ENCODE measurements at regions not wholly inside any gene's neighbourhood (a gene's known extent, or its start where the extent isn't known, plus 50 kb on each side); places are given as distances from the start of the nearest gene placed in this dataset.

GRCh38 chr10:10818082-10818481 lies 199.6 kb upstream of the CELF2 start:
- no peak for DNase-seq (ENCODE audit: low read depth)

- DNase-seq (ENCODE audit: low read depth): no peak
These were observed 198.3 kb upstream of the CELF2 start for GRCh38 chr10:10819206-10819856.

- DNase-seq (ENCODE audit: low read depth): no peak
These were observed 195.7 kb upstream of the CELF2 start for GRCh38 chr10:10821926-10822325.

- DNase-seq (ENCODE audit: low read depth): no peak
These were observed 193.0 kb upstream of the CELF2 start for GRCh38 chr10:10824591-10825148.

GRCh38 chr10:10826125-10826524 lies 191.5 kb upstream of the CELF2 start:
- DNase-seq (ENCODE audit: low read depth): no peak

GRCh38 chr10:10828623-10829022 lies 189.0 kb upstream of the CELF2 start:
- no peak for DNase-seq (ENCODE audit: low read depth)

GRCh38 chr10:10829576-10829975 lies 188.1 kb upstream of the CELF2 start:
- no peak for DNase-seq (ENCODE audit: low read depth)

- DNase-seq (ENCODE audit: low read depth): no peak
These were observed 187.2 kb upstream of the CELF2 start for GRCh38 chr10:10830293-10830986.

- DNase-seq (ENCODE audit: low read depth): no peak
These were observed 186.6 kb upstream of the CELF2 start for GRCh38 chr10:10831085-10831484.

- DNase-seq (ENCODE audit: low read depth): no peak
These were observed 183.7 kb upstream of the CELF2 start for GRCh38 chr10:10833955-10834354.

- DNase-seq (ENCODE audit: low read depth): no peak
These were observed 173.4 kb upstream of the CELF2 start for GRCh38 chr10:10844251-10844650.

- no peak for DNase-seq (ENCODE audit: low read depth)
These were observed 172.5 kb upstream of the CELF2 start for GRCh38 chr10:10845185-10845584.

GRCh38 chr10:10845826-10846503 lies 171.7 kb upstream of the CELF2 start:
- DNase-seq (ENCODE audit: low read depth): no peak

GRCh38 chr10:10846504-10846900 lies 171.2 kb upstream of the CELF2 start:
- no peak for DNase-seq (ENCODE audit: low read depth)

GRCh38 chr10:10847387-10847786 lies 170.3 kb upstream of the CELF2 start:
- no peak for DNase-seq (ENCODE audit: low read depth)

GRCh38 chr10:10848488-10849111 lies 169.1 kb upstream of the CELF2 start:
- DNase-seq (ENCODE audit: low read depth): no peak

GRCh38 chr10:10849306-10849705 lies 168.4 kb upstream of the CELF2 start:
- DNase-seq (ENCODE audit: low read depth): no peak

GRCh38 chr10:10850214-10850613 lies 167.5 kb upstream of the CELF2 start:
- no peak for DNase-seq (ENCODE audit: low read depth)

- no peak for DNase-seq (ENCODE audit: low read depth)
These were observed 165.2 kb upstream of the CELF2 start for GRCh38 chr10:10852464-10852863.

GRCh38 chr10:10853954-10854353 lies 163.7 kb upstream of the CELF2 start:
- DNase-seq (ENCODE audit: low read depth): no peak

- no peak for DNase-seq (ENCODE audit: low read depth)
These were observed 162.9 kb upstream of the CELF2 start for GRCh38 chr10:10854725-10855124.

- DNase-seq (ENCODE audit: low read depth): no peak
These were observed 162.5 kb upstream of the CELF2 start for GRCh38 chr10:10855151-10855581.
